NCI-H1417 (cell line): ENCODE measurements at regions not wholly inside any gene's neighbourhood (a gene's known extent, or its start where the extent isn't known, plus 50 kb on each side); places are given as distances from the start of the nearest gene placed in this dataset.
A peak's percentile ranks its signal among the peaks of the same experiment; 100 is the strongest.

Source experiments
- DNase-seq, 3 experiments: peaks; one replicate each; lab custom pipeline; 2025; lab: John Stamatoyannopoulos, UW

GRCh38 chr3:104820959-104821358, 545.8 kb upstream of the ALCAM start:
- no peak for DNase-seq

DNA sequence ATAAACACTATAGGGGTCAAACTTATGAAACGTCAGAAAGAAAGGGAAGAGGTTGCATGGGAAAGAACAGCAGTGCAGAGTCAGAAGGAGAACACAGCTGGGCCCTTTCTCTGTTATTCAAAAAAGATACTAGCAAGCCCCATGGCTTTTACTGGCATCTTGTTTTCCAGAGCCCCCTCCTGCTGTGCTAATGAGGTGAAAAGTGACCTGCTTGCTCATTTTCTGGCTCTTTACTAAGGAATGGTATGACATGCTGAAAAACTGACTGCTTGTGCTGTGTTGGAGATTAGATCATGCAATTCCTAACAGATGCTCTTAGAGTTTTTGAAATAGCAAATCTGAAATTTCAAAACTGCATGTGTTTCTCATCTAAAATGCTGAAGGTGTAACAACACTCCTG, 541.6 kb upstream of the ALCAM start:
- DNase-seq, result peak; percentile 3 to 90 (median 56)

GRCh38 chr3:104831071-104831470, 535.6 kb upstream of the ALCAM start:
- DNase-seq, result no peak

DNA sequence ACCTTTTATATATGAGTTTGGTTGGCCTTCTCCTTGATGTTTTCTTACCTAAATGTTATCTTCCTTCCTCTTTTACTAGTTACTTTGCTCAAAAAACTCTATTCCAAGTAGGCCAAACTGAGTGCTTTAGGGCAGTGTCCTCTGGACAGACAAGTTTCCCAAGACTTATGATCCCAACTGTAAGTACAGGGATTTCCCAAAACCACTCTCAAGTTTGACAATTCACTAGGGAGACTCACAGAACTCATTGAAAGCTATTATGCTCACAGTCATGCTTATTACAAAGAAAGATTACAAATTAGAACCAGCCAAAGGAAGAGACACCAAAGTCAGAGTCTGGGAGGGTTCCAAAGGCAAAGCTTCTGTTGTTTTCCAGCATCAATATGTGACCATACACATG, 534.2 kb upstream of the ALCAM start:
- DNase-seq, result no peak

- DNase-seq, result no peak
Measured at GRCh38 chr3:104835376-104835775, 531.3 kb upstream of the ALCAM start.

DNA sequence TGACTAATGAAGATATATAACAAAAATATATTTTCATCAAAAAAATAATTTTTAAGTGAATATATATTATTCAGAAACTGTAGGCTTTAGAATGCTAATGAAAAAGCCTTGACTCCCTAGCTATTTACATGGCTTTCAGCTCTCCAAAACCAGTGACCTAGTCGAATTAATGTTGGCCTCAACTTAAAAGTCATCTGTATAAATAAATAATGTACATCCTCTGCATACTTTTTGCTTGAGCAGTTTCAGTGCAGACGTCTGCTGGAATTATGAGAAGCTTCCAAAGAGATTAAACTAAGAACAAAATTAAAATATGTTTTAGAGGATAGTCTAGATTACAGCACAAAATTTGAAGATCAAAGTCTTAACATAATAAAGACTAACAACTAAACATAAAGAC, 520.4 kb upstream of the ALCAM start:
- DNase-seq, result no peak

- DNase-seq, result no peak
Measured at GRCh38 chr3:104849070-104849469, 517.6 kb upstream of the ALCAM start.

GRCh38 chr3:104854468-104854867, 512.2 kb upstream of the ALCAM start:
- DNase-seq, result no peak

- DNase-seq, result no peak
Measured at GRCh38 chr3:104855702-104856101, 511.0 kb upstream of the ALCAM start.

DNA sequence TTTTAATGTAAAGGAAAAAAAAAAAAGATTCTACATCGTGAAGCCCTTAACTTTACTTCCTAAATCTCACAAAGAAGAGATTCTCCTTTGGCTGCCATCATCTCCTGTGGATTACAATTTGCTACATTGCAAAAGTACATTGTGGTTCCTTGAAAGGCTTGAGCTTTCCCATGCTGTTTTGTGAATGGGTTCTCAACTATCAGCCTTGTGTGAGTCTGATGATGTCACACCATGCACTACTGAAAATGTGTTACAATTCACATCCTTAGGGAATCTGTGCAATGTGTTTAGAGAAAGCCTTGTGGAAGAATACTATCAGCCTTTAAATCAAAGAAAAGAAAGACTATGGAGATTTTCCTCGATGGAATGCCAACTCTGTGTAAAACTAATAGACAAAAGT, 510.0 kb upstream of the ALCAM start:
- DNase-seq, result peak in 1 of 3 experiments; percentile 47

DNA sequence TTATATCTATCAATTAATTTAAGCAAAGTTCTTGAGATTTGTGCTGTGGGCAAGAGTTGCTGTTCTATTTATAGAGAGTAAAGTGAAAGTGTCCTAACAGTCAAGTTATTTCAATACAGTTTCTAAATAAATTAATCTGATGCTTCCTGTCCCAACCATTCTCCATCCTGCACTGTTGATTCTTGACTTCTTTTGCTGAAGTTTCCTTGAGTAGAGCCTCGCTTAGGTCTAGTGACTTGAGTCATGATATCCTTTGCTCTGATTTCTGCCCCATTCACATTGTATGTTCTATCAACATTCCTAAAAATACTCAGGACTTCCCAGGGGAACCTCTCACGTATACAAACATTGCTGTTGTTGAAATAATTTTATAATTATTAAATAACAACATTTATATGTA, 498.4 kb upstream of the ALCAM start:
- no peak for DNase-seq

DNA sequence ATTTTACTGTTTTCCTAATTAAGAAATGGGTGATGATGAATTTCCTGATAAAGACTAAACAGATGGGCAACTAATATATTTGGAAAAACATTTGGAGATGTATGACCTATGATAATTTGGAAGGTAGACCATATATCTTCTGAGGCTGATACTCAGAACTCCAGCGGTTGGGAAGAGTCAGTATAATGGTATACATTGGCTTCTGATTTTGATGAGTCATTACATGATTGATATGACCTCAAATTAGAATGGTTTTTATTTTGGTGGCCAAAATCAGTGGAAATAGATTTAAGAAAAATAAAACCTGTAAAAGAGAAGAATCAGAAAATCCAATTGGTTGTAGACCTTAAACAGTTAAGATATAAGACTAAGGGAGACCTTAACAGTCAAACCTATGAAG, 496.4 kb upstream of the ALCAM start:
- no peak for DNase-seq

DNA sequence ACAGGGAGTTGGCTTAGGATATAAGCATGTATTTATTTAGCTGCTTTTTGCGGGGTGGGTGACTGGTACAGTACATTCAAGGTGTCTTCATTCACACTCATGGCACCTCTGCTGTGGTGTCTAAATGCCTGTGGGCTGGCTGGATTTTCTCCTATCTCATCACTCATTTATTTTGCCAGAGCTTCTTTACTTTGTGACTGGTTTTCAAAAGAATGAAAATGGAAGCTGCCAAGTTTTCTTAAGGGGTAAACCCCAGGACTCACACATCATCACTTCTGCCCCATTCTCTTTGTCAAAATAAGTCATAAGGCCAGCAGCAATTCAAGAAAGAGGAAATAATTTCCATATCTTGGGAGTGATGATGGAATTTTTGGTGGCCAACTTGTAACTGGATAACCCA, 493.4 kb upstream of the ALCAM start:
- no peak for DNase-seq

DNA sequence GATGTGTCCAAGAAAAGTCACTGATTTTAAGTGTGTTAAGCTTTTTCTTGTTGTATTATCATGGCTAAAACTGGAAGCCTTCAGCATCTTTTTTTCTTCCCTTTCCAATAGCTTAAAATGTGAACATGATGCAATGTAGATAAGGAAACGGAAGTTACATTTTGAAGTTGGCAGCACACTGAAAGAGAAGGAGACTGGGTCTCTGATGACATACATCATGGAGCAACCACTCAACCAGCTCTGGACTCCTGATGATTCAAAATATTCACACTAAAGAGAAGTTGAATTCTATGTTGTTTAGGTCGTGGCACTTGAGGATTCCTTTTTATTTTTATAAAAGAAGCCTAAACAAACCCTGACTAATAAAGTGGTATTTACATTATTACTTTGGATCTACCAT, 488.3 kb upstream of the ALCAM start:
- DNase-seq, result no peak

GRCh38 chr3:104879919-104880318, 486.8 kb upstream of the ALCAM start:
- no peak for DNase-seq

GRCh38 chr3:104885214-104885814, 481.4 kb upstream of the ALCAM start:
- DNase-seq, result no peak

GRCh38 chr3:104886220-104886995, 480.3 kb upstream of the ALCAM start:
- DNase-seq, result no peak

GRCh38 chr3:104887069-104887468, 479.6 kb upstream of the ALCAM start:
- no peak for DNase-seq

DNA sequence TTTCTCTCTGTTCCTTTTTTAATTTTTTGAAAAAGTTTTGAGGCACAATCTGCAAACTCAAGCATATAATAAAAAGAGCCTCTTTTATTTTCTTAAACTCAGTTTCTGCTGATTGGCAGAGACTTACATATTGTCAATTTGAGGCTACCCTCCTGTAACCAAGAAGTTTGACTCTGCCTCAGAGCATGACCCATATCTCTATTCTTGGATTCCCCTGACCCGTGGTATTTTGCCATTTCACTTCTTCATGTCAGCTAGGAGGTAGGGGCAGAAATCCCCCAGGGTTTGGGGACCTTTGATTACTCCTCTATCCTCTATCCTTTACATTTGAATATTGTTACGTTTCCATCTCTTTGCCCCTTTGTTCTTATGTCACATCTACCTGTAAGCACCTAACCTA, 479.1 kb upstream of the ALCAM start:
- no peak for DNase-seq

DNA sequence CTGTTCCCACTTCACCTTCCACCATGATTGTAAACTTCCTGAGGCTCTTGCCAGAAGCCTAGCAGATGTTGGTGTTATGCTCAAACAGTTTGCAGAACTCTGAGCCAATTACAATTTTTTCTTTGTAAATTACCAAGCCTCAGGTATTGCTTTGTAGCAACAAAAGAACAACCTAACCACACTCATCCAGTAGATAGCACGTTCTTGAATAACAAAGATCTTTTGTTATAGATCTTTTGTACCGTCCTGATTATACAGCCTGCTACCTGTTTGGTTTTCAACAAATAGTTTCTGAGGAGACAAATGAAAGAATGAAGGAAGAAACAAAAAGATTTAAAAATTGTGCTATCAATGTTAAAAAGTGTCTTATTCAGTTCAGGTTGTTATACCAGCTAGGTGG, 474.7 kb upstream of the ALCAM start:
- DNase-seq, result no peak

DNA sequence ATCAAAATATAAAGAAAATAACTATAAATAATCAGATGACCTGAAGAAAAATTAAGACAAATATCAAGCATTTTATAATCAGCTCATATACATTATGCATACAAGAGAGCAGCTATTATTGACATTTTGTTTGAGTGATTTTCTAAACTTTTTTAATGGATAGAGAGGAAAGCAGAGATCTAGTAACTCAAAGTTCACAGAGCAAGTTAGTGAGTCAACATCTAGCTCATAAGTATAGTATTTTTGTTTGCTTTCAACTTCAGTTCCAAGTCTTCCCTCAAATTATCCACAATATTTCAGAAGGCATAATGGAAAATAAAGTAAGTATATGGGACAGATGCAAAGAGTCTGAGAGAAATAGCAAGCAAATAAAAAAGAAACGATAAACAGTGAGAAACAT, 470.1 kb upstream of the ALCAM start:
- DNase-seq, result no peak

- no peak for DNase-seq
Measured at GRCh38 chr3:104901396-104901795, 465.3 kb upstream of the ALCAM start.

DNA sequence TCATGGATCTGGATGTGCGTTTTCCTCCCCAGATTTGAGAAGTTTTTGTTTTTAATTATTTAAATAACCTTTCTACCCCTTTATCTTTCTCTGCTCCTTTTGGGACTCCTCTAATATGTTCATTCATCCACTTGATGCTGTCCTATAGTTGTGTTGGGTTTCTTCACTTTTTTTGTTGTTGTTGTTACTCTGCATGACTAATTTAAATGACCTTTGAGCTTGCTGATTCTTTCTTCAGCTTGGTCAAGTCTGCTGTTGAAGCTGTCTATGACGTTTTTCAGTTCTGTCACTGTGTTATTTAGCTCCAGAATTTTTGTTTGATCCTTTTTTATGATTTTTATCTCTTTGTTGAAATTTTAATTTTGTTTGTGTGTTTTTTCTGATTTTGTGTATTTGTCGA, 463.6 kb upstream of the ALCAM start:
- DNase-seq, result no peak
